NB4 (cell line): ENCODE measurements at regions not wholly inside any gene's neighbourhood (a gene's known extent, or its start where the extent isn't known, plus 50 kb on each side); places are given as distances from the start of the nearest gene placed in this dataset.

Experiments used
- CTCF ChIP-seq: IDR thresholded peaks from one replicate; pipeline ENCODE4 v1.5.1; 2012; ENCODE audit warnings: low read depth, low read length
- POLR2A ChIP-seq: IDR thresholded peaks from 2 replicates; pipeline ENCODE4 v1.6.1; 2011; ENCODE audit warnings: mild to moderate bottlenecking; ENCODE audit not compliant: insufficient read length; ENCODE audit errors: extremely low read depth

DNA sequence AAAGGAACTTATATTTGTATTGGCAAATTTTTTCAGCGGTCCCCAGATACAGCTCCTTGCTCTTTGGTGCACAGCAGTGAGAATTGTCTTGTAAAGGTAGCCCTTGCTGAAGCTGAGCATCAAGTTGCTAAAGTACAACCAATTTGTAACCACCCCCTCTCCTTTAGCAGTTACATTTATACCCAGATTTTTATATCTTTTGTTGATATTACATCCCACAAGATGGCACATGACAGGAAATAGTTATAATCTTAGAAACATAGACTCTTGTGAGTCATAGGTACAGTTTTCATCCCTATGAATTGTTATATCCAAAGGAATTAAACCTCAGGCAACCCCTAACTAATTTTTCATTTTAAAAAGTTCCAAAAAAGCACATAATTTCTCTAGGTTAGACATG, 523.0 kb upstream of the SLITRK1 start:
- no peak for TF ChIP-seq POLR2A
- TF ChIP-seq CTCF = no peak
